Vagina (tissue), 2 donors: ENCODE measurements at regions not wholly inside any gene's neighbourhood (a gene's known extent, or its start where the extent isn't known, plus 50 kb on each side); places are given as distances from the start of the nearest gene placed in this dataset.

ENCODE experiments used
- CTCF ChIP-seq, 3 experiments: fragments of 450-650 bp in 2 of 3; fragments of 200-600 bp in 1 of 3; sonication (generic) in 1 of 3; IDR thresholded peaks; one replicate each; pipeline ENCODE4 v1.5.1; 2017 to 2019; ENCODE audit warnings: antibody characterized with exemption in 3 of 3, mild to moderate bottlenecking in 2 of 3, moderate library complexity in 2 of 3
- POLR2A ChIP-seq, 2 donors: fragments of 450-650 bp; IDR thresholded peaks; one replicate each; pipeline ENCODE4 v1.6.1; 2017; ENCODE audit warnings: antibody characterized with exemption in 2 of 2, mild to moderate bottlenecking in 2 of 2, moderate library complexity in 2 of 2
- POLR2AphosphoS5 ChIP-seq, 2 donors: sonication (generic); formaldehyde crosslinking; IDR thresholded peaks; one replicate each; pipeline ENCODE4 v1.9.0; 2017; ENCODE audit warnings: antibody characterized with exemption in 2 of 2, mild to moderate bottlenecking in 2 of 2, low read depth in 1 of 2; ENCODE audit not compliant: insufficient read depth in 1 of 2

GRCh38 chr1:79325705-79326104 lies 319.2 kb upstream of the ADGRL4 start:
- TF ChIP-seq CTCF (IDR thresholded peaks at IDR 0.05): no peak
- no peak for TF ChIP-seq POLR2A (IDR thresholded peaks at IDR 0.05)
- TF ChIP-seq POLR2AphosphoS5 (IDR thresholded peaks at IDR 0.05; ENCODE audit: insufficient read depth in 1 of 2, low read depth in 1 of 2): no peak
